ENCODE measurements at regions not wholly inside any gene's neighbourhood (a gene's known extent, or its start where the extent isn't known, plus 50 kb on each side); places are given as distances from the start of the nearest gene placed in this dataset.

DNA sequence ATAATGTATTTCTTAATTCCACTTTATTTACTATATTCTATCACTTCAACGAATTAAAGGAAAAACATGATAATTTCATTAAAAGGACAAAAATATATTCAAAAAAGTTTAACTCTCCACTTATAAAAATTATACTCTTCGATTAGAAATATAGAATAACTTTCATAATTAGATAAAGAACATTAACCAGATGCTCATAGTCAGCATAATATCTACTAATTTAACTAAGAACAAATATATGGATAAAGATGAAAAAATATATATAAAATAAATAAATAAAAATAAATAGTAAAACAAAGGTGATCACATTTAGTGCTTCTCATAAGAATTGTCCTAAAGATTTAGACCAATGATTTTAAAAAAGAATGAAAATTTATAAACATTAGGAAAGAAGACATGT, 1065.2 kb upstream of the CNTN5 start:
- H3K4me3 ChIP-seq (ENCODE audit: low read depth, low read length): no peak overlapping the region
- ChIA-PET POLR2A (no interaction called here), CTCF (no interaction called here)
- no peak for DNase-seq (ENCODE audit: low read depth, low spot score)
- TF ChIP-seq, protein P1, sequence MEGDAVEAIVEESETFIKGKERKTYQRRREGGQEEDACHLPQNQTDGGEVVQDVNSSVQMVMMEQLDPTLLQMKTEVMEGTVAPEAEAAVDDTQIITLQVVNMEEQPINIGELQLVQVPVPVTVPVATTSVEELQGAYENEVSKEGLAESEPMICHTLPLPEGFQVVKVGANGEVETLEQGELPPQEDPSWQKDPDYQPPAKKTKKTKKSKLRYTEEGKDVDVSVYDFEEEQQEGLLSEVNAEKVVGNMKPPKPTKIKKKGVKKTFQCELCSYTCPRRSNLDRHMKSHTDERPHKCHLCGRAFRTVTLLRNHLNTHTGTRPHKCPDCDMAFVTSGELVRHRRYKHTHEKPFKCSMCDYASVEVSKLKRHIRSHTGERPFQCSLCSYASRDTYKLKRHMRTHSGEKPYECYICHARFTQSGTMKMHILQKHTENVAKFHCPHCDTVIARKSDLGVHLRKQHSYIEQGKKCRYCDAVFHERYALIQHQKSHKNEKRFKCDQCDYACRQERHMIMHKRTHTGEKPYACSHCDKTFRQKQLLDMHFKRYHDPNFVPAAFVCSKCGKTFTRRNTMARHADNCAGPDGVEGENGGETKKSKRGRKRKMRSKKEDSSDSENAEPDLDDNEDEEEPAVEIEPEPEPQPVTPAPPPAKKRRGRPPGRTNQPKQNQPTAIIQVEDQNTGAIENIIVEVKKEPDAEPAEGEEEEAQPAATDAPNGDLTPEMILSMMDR (IDR thresholded peaks at IDR 0.05; ENCODE audit: insufficient read depth, low read length, missing control alignments): no peak

DNA sequence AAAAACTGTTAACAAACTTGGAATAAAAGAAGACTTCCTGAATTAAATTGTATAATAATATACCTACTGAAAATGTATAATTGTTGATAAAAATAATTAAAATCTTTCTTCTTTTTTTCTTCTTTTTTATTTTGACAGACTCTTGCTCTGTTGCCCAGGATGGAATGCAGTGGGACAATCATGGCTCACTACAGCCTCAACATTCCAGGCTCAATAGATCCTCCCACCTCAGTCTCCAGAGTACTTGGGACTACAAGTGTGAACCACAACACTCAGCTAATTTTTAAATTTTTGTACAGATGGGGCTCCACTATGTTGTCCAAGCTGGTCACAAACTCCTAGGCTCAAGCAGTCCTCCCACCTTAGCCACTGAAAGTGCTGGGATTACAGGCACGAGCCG, 1063.8 kb upstream of the CNTN5 start:
- H3K4me3 ChIP-seq (ENCODE audit: low read depth, low read length): no peak overlapping the region
- TF ChIP-seq, protein P1 (IDR thresholded peaks at IDR 0.05; ENCODE audit: insufficient read depth, low read length, missing control alignments): no peak
- ChIA-PET POLR2A (no interaction called here), CTCF (no interaction called here)
- DNase-seq (ENCODE audit: low read depth, low spot score): no peak

DNA sequence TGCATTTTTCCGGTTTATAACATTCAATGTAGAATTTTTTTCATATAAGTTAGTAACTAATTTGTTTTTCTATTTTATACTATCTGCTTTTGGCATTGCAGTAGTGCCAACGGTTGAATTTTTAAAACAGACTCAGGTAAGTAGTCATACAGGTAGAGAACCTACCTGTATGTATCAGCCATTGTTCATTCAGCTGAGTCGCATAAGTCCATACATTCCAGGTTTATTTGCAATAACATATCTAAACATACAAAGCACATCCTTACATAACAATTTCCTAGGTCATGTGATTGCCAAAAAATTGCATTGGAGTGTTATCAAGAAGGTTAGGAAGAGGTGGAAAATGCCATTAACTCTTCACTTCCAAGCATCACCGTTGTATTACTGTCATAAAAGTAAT, 1059.3 kb upstream of the CNTN5 start:
- POLR2A ChIA-PET: no interaction called here
- no peak overlapping the region for H3K4me3 ChIP-seq (ENCODE audit: low read depth, low read length)
- TF ChIP-seq, protein P1 (IDR thresholded peaks at IDR 0.05; ENCODE audit: insufficient read depth, low read length, missing control alignments): no peak
- no peak for DNase-seq (ENCODE audit: low read depth, low spot score)
- CTCF ChIA-PET: no interaction called here

DNA sequence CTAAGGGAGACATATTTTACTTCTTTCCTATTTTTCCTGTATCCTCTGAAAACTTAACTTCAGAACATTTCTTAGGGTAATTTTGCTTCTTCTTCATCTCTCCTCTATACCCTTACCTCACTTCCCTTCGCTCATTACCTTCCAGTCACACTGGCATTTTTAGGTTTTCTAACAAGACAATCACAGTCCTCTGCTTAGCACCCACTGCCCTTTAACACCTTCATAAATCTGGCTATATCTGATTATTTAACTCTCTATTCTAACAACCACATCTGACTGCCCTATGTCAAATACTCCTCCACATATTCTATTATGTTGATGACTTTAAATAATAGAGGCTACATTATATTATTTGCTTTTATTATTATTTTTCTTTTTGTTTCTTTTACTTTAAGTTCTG, 1058.0 kb upstream of the CNTN5 start:
- no peak for DNase-seq (ENCODE audit: low read depth, low spot score)
- no peak overlapping the region for H3K4me3 ChIP-seq (ENCODE audit: low read depth, low read length)
- TF ChIP-seq, protein P1 (IDR thresholded peaks at IDR 0.05; ENCODE audit: insufficient read depth, low read length, missing control alignments): no peak
- POLR2A ChIA-PET: no interaction called here
- CTCF ChIA-PET: no interaction called here

DNA sequence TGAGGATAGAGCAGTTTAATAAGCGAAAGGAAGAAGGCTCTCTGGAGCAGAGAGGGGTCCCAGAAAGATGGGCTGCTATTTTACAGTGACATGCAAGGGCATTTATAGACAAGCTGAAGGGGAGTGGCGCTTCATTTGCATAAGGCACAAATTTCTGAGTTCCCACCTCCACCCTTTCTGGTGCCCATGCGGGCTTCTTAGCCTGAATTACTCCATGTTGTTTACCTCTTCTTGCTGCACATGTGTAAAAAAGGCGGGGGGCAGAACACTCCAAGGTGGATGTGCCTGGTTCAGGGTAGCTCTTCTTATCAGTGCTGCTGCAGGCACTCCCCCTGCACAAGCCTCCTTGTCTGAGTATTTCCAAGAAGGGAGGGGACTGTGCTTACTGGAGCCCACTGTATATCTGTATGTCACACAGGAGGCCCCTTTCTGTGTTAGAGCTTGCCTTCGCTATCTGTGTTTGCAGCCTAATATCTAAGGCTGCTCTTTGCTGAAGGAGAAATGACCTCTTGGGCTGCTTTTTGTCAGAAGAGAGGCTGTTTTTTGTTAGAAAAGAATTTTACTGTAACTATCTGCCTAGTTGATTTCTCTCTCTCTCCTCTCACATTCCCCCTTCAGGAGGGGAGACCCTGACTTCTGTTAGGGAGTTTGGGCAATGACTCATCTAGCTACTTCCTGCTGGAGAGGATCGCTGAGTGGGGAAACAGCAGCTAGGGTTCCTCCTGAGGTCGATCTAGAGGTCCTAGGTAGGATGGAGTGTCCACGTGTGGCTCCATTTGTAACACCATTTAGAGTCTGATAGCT, 1057.0 kb upstream of the CNTN5 start:
- CTCF ChIA-PET: no interaction called here

DNA sequence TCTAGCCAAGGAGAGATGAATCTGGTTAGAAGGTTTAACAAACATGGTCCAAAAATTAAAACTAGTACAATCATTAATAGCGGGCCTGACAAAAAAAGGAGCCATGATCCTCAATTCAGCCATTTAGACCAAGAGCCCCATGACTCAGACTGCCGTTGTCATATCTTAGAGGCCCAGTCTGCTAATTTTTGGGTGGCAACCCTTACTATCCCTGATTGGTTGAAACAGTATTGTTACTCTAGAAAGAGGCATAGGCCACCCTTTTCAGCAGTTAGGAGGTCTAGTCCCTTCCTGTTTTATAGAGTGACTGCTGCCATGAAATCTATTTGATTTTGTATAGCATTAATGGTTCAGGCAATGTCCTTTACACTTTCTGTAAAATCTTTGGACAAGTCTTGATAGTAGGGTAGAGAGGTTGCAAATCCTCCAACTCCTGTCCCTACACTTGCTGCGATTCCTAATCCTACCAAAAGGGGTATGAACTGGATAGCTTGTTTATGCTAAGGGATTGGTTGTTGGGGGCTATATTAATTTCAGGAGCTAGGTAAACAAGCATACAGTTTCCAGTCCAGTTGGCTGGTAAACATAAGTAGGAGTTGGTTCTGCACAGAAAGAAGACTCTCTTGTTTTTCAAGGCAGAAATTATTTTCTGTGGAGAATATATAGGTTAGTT, 1056.3 kb upstream of the CNTN5 start:
- no peak for DNase-seq (ENCODE audit: low read depth, low spot score)
- POLR2A ChIA-PET: no interaction called here
- CTCF ChIA-PET: no interaction called here
- no peak overlapping the region for H3K4me3 ChIP-seq (ENCODE audit: low read depth, low read length)
- TF ChIP-seq, protein P1 (IDR thresholded peaks at IDR 0.05; ENCODE audit: insufficient read depth, low read length, missing control alignments): no peak

More for the DNA sequence above, 1057.0 kb upstream of the CNTN5 start:
- POLR2A ChIA-PET: no interaction called here
- no peak for DNase-seq (ENCODE audit: low read depth, low spot score)
- no peak overlapping the region for H3K4me3 ChIP-seq (ENCODE audit: low read depth, low read length)
- TF ChIP-seq, protein P1 (IDR thresholded peaks at IDR 0.05; ENCODE audit: insufficient read depth, low read length, missing control alignments): no peak
